HG02885 (cell line): ENCODE measurements at regions not wholly inside any gene's neighbourhood (a gene's known extent, or its start where the extent isn't known, plus 50 kb on each side); places are given as distances from the start of the nearest gene placed in this dataset.

ENCODE experiments used
- ATAC-seq: cut with Tn5 transposase; IDR thresholded peaks from one replicate; pipeline ENCODE4 v1.9.1; 2021; ENCODE audit warnings: mild to moderate bottlenecking; ENCODE audit not compliant: unreplicated experiment, poor library complexity

DNA sequence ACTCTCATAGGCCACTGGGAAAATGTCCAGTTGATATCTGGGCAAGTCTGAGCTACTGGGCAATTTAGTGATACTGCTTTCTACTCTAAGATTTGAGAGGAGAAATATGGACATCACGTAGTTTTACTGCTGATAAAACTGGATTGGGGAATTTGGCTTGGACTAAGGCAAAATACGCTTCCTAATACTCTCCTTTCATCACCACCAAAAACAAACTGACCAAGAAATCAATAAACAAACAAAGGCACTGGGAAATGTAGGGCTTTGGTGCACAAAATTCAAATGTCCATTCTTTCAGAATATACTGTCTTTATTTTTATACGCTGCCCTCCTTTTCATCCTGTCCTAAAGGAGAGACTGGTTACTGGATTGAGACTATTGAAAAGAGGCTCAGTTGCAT lies 145.1 kb upstream of the SP8 start:
- ATAC-seq, result no peak

DNA sequence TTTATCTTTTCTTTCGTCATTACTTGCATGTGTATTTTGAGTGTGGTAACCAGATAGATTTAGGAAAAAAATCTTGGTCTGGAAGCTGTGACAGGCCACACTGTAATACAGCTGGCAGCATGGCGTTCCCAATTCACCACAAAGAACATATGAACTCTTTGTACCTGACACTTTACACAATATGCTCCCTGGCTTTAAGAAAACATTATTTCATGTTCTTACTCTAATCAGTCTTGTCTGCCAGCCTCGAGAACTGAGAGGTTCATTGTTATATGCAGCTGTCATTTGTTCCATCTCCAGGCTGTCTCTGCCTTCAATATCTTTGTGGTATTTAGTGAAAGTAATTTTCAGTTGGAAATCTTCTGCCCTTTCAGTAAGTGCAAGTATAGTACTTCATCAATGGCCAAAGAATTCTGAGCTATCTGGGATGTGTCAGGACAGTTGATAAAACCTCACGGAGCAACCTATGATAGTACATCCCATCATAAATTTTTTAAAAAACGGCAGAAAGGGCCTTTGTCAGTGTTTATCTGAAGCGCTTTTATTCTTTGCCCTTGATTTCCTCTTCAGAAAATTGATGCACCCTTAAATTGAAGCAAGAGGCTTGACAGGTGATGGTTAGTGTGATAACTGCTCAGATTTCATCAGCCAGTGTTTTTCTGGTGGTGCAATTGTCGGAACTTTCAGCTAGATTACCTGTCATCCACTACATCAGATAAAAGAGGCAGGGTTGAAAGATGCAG lies 146.3 kb upstream of the SP8 start:
- ATAC-seq, result no peak

DNA sequence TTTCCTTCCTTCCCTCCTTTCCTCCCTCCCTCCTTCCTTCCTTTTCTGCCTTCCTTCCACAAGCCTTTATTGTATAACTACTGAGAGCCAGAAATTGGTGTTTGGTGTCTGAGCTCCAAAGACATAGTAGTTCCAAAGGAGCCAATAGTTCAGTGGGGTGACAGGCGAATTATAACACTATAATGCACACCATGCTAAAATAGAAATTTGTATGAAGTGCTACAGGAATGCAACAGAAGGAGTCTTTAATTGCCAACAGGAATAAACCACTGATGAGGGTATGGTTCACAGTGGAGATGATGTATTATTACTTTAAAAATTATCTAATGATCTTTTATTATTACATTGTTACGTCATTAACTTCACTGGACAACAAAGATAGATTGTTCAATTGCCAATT lies 158.8 kb upstream of the SP8 start:
- no peak for ATAC-seq

DNA sequence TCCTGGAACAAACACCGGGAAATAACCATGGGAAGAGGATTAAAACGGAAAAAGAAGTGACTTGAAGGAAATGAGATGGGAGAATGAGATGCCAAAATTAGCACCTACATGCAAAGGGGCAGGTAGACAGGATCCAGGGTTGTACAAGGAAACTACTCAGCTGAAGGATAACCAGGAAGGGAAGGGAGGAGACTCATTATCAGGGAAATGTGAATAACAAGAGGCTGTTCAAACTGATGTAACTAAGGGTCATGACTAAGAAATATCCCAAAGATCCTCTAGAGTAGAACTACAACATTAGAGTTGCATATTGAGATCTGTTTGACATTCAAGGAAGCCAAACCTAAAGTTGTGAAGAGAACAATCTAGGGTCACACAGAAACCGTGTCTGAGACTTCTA lies 166.2 kb upstream of the SP8 start:
- no peak for ATAC-seq

GRCh38 chr7:20954711-20955619 lies 168.3 kb upstream of the SP8 start:
- ATAC-seq, result no peak

DNA sequence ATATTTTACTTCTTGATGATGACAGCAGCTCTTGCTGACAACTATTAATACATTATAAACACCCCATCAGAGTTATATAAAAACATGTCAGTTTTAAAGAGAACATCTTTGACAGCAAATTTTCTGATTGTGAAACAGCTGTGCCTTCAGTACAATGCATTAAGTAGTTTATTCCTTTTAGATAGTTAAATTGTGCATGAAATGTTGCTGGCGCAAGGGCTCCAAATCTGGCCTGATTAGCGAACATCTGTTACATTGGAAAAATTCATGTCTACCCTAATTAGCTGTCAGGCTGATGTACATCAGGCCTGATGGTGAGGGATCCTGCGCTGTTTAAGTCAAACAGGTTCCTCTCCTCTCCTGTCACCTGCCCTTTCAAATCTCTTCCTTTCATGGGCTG lies 171.9 kb upstream of the SP8 start:
- ATAC-seq, result no peak

DNA sequence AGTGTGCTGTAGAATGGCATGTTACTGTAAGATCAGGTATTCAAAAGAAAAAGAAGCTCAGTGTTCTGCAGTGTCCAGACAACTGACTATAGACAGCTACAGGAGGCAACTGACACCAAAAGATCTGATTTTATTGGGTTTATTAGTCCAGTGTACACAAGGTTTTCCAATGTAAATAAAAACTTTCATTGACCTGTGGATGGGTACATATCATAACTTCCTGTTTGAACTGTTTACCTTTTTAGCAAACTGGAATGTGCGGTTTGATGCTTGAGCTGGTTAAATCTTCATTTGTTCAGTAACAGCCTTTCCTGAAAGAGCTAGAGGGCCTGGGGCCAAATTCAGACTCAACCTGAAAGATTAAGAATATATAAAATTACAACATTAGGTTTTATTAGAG lies 172.6 kb upstream of the SP8 start:
- no peak for ATAC-seq

- no peak for ATAC-seq
Observed at GRCh38 chr7:20963556-20964280, 177.0 kb upstream of the SP8 start.

DNA sequence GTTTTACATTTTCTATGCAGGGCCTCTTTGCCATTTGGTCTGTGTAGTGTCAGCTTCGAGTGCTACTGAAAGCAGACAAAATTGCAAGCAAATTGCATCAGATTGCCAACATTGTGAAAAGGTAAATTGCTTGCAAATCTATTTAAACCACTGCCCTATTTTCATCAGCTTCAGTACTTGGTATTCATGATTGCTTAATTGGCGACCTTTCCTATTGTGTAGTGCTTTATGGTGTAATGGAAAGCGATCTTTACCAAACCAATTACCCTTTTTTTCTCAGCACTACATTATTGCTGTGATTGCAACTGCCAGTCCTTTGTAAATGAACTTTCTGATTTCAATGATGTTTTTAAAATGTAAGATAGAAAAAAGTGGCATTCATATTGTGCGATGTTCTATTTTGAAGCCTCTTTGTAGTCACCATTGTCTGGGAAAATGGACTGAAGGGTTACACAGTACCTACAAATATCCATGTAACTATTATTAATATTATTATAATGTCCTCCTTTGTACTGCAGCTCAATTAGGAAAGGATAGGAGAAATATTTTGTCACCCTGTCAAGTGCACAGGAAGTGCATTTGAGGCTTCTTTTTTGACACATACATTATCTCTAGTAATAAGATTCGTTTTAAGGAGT lies 177.7 kb upstream of the SP8 start:
- ATAC-seq, result no peak

DNA sequence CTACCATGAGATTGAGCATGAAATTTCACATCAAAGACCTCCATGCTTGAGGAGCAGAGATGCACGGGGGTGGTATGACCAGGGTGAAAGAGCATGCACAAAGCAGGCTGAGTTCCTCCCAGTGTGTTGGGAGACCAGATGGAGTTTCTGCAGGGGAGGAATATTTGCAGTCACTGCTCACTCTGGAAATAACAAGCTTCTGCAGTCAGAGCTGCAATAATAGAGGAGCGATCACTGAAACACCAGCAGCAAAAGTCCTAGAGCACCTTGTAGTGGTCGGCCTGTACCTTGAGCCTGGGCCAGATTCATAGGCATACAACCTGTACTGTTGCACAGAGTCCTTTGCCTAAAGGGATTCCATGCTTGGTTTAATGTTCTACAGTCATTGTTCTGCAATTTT lies 184.5 kb upstream of the SP8 start:
- ATAC-seq, result no peak

DNA sequence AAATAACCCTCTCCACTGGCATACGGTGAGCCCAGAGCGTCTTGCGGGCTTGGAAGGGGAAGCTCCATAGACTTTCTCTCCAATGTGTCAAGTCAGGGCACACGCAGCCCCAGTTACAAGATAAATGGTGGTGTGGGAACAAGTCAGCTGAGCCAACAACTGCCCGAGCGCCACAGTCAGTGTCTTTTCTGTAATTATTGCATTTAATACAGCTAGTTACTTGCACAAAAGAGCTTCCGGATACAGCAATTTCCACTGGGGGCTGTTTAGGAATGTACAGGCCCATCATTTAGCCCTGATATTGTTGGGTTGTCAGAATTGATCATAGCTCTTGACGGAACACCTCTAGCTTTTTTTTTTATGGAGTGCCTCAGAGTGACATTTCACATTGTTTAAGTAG lies 193.5 kb upstream of the SP8 start:
- ATAC-seq, result no peak

GRCh38 chr7:20980668-20981264 lies 194.1 kb upstream of the SP8 start:
- ATAC-seq, result no peak

GRCh38 chr7:20988340-20988739 lies 201.7 kb upstream of the SP8 start:
- ATAC-seq, result no peak

DNA sequence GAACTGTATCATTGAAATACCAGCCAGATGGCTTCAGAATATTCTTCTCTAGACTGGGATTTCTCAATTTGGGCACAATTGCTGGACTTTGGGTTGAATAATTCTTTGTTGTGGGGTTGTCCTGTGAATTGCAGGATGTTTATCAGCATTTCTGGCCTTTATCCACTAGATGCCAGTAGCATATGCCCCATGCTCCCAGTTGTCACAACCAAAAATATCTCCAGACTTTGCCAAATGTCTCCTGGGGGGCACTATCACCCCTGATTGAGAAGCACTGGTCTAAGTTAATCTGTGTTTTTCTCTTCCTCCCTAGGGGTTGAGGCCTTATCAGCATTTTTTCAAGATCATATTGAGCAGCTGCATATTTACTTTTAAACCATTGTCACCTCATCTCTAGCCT lies 204.9 kb upstream of the SP8 start:
- no peak for ATAC-seq

- ATAC-seq, result no peak
Observed at GRCh38 chr7:20993693-20994092, 207.0 kb upstream of the SP8 start.

GRCh38 chr7:20998309-20998708 lies 211.6 kb upstream of the SP8 start:
- no peak for ATAC-seq

- ATAC-seq, result no peak
Observed at GRCh38 chr7:21011153-21011552, 224.5 kb upstream of the SP8 start.

- ATAC-seq, result no peak
Observed at GRCh38 chr7:21013765-21014539, 227.3 kb upstream of the SP8 start.

DNA sequence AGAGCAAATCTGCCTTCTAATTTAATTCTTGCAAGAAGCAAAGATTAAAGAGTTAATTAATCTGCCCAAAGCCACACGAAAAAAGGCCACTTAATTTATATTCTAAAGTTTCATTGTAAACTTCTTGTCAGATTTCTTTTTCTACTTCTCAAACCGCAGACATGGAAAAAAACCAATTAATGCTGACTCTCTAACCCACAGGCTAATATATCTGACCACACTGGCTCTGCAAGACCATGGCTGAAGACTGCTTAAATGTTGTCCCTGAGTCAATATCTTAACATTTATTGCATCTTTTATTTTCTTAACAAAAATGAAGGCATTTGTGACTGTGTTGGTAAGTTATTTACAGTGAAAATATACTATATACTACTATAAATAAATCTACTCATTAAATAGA lies 234.0 kb upstream of the SP8 start:
- ATAC-seq, result no peak
